Activated CD4-positive, alpha-beta T cell treated with anti-CD3 and anti-CD28 coated beads, Interleukin-2, amount 10 ng/mL, durations not matched to agents 24 days and 14 days (primary cell): ENCODE measurements at regions not wholly inside any gene's neighbourhood (a gene's known extent, or its start where the extent isn't known, plus 50 kb on each side); places are given as distances from the start of the nearest gene placed in this dataset.

Source experiments
- DNase-seq: peaks from one replicate; pipeline ENCODE4 v3.0.0; 2022
- H3K27ac Mint-ChIP-seq: one replicate; pipeline ENCODE4 v1.8.0; 2022; ENCODE audit warnings: mild to moderate bottlenecking, mixed read lengths
- H3K27me3 Mint-ChIP-seq: one replicate; pipeline ENCODE4 v1.8.0; 2022; ENCODE audit warnings: mixed read lengths
- H3K36me3 Mint-ChIP-seq: one replicate; pipeline ENCODE4 v1.8.0; 2022; ENCODE audit warnings: low read depth, mild to moderate bottlenecking, mixed read lengths
- H3K4me1 Mint-ChIP-seq: one replicate; pipeline ENCODE4 v1.8.0; 2021; ENCODE audit warnings: mixed read lengths
- H3K4me3 Mint-ChIP-seq: one replicate; pipeline ENCODE4 v1.8.0; 2022; ENCODE audit warnings: mild to moderate bottlenecking, moderate library complexity, mixed read lengths
- H3K9me3 Mint-ChIP-seq: one replicate; pipeline ENCODE4 v1.8.0; 2021; ENCODE audit warnings: mixed read lengths
- intact Hi-C: fragments of 100-400 bp; cut with micrococcal nuclease; formaldehyde crosslinking; loops from one replicate; pipeline ENCODE4 v1.15.1; 2023

GRCh38 chr22:22812031-22812905 is 75.3 kb upstream of the IGLL5 start:
- intact Hi-C loops: no loop called here
- Mint-ChIP-seq H3K4me3 (no peak overlapping the region), H3K27ac (no peak overlapping the region), H3K36me3 (no peaks in the 10 kb centered on the region), H3K9me3 (no peaks in the 10 kb centered on the region), H3K27me3 (peaks cover 18% of the 10 kb centered on the region), H3K4me1 (peaks cover 29% of the 10 kb centered on the region)
- peak; percentile 41 for DNase-seq

GRCh38 chr22:22813126-22814075 is 74.2 kb upstream of the IGLL5 start:
- Mint-ChIP-seq H3K27me3 (peaks cover 11% of the 10 kb centered on the region), H3K9me3 (no peaks in the 10 kb centered on the region), H3K4me3 (no peak overlapping the region), H3K4me1 (peaks cover 37% of the 10 kb centered on the region), H3K27ac (no peak overlapping the region), H3K36me3 (no peaks in the 10 kb centered on the region)
- intact Hi-C loops: no loop called here
- peak; percentile 50 for DNase-seq

GRCh38 chr22:22814666-22815396 is 72.8 kb upstream of the IGLL5 start:
- peaks cover 51% of the 10 kb centered on the region for H3K4me1 Mint-ChIP-seq
- no peak overlapping the region for H3K4me3 Mint-ChIP-seq
- H3K27me3 Mint-ChIP-seq: peaks cover 1% of the 10 kb centered on the region
- H3K9me3 Mint-ChIP-seq: no peaks in the 10 kb centered on the region
- peak; percentile 53 for DNase-seq
- intact Hi-C loops: loop anchor here (5.0 kb wide), 1 partner anchor 52 kb away; no protein-coding TSS in a partner anchor
- no peaks in the 10 kb centered on the region for H3K36me3 Mint-ChIP-seq
- H3K27ac Mint-ChIP-seq: peak overlapping the region; percentile 42

GRCh38 chr22:22815397-22816170 is 72.0 kb upstream of the IGLL5 start:
- intact Hi-C loops: loop anchor here (5.0 kb wide), 1 partner anchor 52 kb away; no protein-coding TSS in a partner anchor
- H3K4me1 Mint-ChIP-seq: peaks cover 56% of the 10 kb centered on the region
- peak; percentile 62 for DNase-seq

GRCh38 chr22:22816171-22816514 is 71.5 kb upstream of the IGLL5 start:
- Mint-ChIP-seq H3K4me3 (peak overlapping the region; percentile 1), H3K4me1 (peaks cover 61% of the 10 kb centered on the region), H3K27me3 (no peaks in the 10 kb centered on the region), H3K36me3 (no peaks in the 10 kb centered on the region), H3K9me3 (no peaks in the 10 kb centered on the region), H3K27ac (no peak overlapping the region)
- intact Hi-C loops: loop anchor here (5.0 kb wide), 1 partner anchor 51 kb away; no protein-coding TSS in a partner anchor
- no peak for DNase-seq

More at GRCh38 chr22:22815397-22816170, 72.0 kb upstream of the IGLL5 start:
- Mint-ChIP-seq H3K27me3 (no peaks in the 10 kb centered on the region), H3K36me3 (no peaks in the 10 kb centered on the region), H3K27ac (no peak overlapping the region), H3K9me3 (no peaks in the 10 kb centered on the region), H3K4me3 (peak overlapping the region; percentile 1)

GRCh38 chr22:22816766-22817410 is 70.7 kb upstream of the IGLL5 start:
- no peak overlapping the region for H3K27ac Mint-ChIP-seq
- H3K4me3 Mint-ChIP-seq: no peak overlapping the region
- DNase-seq: peak; percentile 56
- intact Hi-C loops: loop anchor here (5.0 kb wide), 1 partner anchor 50 kb away; no protein-coding TSS in a partner anchor
- H3K36me3 Mint-ChIP-seq: no peaks in the 10 kb centered on the region
- no peaks in the 10 kb centered on the region for H3K27me3 Mint-ChIP-seq
- H3K9me3 Mint-ChIP-seq: no peaks in the 10 kb centered on the region
- peaks cover 67% of the 10 kb centered on the region for H3K4me1 Mint-ChIP-seq

GRCh38 chr22:22817468-22818201 is 70.0 kb upstream of the IGLL5 start:
- Mint-ChIP-seq H3K4me1 (peaks cover 72% of the 10 kb centered on the region), H3K27me3 (no peaks in the 10 kb centered on the region), H3K27ac (no peak overlapping the region), H3K4me3 (no peak overlapping the region), H3K9me3 (no peaks in the 10 kb centered on the region), H3K36me3 (no peaks in the 10 kb centered on the region)
- peak; percentile 57 for DNase-seq
- intact Hi-C loops: loop anchor here (5.0 kb wide), 1 partner anchor 50 kb away; no protein-coding TSS in a partner anchor

GRCh38 chr22:22818202-22818538 is 69.4 kb upstream of the IGLL5 start:
- Mint-ChIP-seq H3K27ac (no peak overlapping the region), H3K4me1 (peaks cover 78% of the 10 kb centered on the region), H3K4me3 (no peak overlapping the region), H3K27me3 (no peaks in the 10 kb centered on the region), H3K9me3 (no peaks in the 10 kb centered on the region), H3K36me3 (no peaks in the 10 kb centered on the region)
- intact Hi-C loops: loop anchor here (5.0 kb wide), 1 partner anchor 49 kb away; no protein-coding TSS in a partner anchor
- peak; percentile 57 for DNase-seq

GRCh38 chr22:22818861-22819855 is 68.5 kb upstream of the IGLL5 start:
- Mint-ChIP-seq H3K9me3 (no peaks in the 10 kb centered on the region), H3K27ac (peak overlapping the region; percentile 86), H3K36me3 (no peaks in the 10 kb centered on the region), H3K27me3 (no peaks in the 10 kb centered on the region), H3K4me3 (peak overlapping the region; percentile 77), H3K4me1 (peaks cover 85% of the 10 kb centered on the region)
- peak; percentile 89 for DNase-seq
- intact Hi-C loops: loop anchor here (5.0 kb wide), 1 partner anchor 48 kb away; no protein-coding TSS in a partner anchor

- DNase-seq: no peak
- Mint-ChIP-seq H3K27me3 (no peaks in the 10 kb centered on the region), H3K4me1 (peaks cover 83% of the 10 kb centered on the region), H3K9me3 (no peaks in the 10 kb centered on the region), H3K36me3 (no peaks in the 10 kb centered on the region), H3K27ac (peak overlapping the region; percentile 86), H3K4me3 (peak overlapping the region; percentile 77)
- intact Hi-C loops: loop anchor here (1.0 kb wide), 1 partner anchor 15 kb away; no protein-coding TSS in a partner anchor
These were observed 67.5 kb upstream of the IGLL5 start for GRCh38 chr22:22820076-22820475.

GRCh38 chr22:22820626-22821025 is 67.0 kb upstream of the IGLL5 start:
- Mint-ChIP-seq H3K4me3 (peak overlapping the region; percentile 77), H3K9me3 (no peaks in the 10 kb centered on the region), H3K4me1 (peaks cover 81% of the 10 kb centered on the region), H3K27me3 (peaks cover 3% of the 10 kb centered on the region), H3K27ac (peak overlapping the region; percentile 86), H3K36me3 (no peaks in the 10 kb centered on the region)
- intact Hi-C loops: loop anchor here (1.0 kb wide), 1 partner anchor 15 kb away; no protein-coding TSS in a partner anchor
- DNase-seq: peak; percentile 87
